GM04503 (cell line): ENCODE measurements at regions not wholly inside any gene's neighbourhood (a gene's known extent, or its start where the extent isn't known, plus 50 kb on each side); places are given as distances from the start of the nearest gene placed in this dataset.
A peak's percentile ranks its signal among the peaks of the same experiment; 100 is the strongest.

Source experiments
- DNase-seq: peaks from one replicate; pipeline ENCODE4 v3.0.0-alpha.2; 2012; ENCODE audit warnings: low read depth

DNA sequence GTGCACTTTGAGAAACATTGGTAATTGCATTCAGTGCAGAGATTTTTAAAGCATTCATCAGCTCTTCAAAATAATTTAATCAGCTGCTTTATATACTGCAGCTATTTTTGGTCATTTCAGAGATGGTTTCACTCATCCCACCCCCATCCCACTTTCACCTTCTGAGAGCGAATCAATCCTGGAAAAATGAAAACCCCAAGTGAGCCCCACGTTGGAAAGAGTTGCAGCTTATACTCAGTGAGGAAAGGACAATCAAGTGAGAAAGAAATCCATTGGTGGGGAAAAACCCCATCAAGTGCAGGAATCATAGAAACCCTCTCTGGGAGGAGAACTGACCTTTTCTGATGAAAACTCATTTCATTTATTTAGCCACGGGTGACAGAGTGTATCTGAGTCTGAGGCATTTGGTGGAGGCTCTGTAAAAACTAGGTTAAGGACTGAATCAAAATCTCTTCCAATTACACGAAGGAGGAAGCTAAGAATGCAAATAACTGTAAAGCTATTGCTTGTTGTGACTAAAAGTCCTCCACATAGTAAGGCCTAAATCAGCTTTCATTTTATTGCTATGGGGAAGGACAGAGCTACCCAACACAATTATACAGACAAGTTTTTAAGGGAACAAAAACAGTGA, 240.4 kb upstream of the PGRMC2 start:
- DNase-seq: no peak

DNA sequence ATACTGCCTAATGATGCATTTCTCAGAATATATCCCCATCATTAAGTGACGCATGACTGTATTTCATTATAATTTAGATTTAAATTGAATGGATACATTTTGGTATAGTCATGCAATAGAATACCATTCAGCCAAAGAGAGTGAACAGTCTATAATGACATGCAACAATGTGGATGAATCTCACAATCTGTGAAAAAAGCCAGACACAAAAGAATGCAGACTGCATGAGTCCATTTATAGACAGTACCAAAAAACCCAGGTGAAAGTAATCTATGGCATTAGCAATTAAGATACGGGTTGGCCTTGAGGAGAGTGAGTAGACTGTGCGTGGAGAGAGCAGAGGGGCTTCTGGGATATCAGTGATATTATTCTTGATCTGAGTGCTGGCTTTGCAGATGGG, 239.7 kb upstream of the PGRMC2 start:
- DNase-seq: no peak

GRCh38 chr4:128525992-128526630, 238.5 kb upstream of the PGRMC2 start:
- DNase-seq: no peak

DNA sequence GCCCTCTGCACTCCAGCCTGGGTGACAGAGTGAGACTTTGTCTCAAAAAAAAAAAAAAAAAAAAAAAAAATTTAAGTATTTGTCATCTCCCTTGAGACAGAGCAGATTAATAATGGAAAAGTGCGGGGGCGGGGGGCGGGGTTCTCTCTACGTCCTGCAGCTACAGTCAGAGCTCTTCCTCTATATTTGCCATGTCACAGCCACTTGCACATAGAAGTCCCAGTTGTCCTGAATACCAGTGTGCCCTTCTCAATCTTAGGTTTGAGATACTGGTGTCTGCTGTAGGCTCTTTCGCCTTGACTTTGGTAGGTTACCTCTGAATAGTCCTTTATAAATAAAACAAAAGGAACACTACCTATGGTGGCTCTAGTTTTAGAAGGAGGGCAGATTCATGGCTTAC, 237.8 kb upstream of the PGRMC2 start:
- DNase-seq: no peak

GRCh38 chr4:128524311-128524710, 236.7 kb upstream of the PGRMC2 start:
- DNase-seq: no peak

DNA sequence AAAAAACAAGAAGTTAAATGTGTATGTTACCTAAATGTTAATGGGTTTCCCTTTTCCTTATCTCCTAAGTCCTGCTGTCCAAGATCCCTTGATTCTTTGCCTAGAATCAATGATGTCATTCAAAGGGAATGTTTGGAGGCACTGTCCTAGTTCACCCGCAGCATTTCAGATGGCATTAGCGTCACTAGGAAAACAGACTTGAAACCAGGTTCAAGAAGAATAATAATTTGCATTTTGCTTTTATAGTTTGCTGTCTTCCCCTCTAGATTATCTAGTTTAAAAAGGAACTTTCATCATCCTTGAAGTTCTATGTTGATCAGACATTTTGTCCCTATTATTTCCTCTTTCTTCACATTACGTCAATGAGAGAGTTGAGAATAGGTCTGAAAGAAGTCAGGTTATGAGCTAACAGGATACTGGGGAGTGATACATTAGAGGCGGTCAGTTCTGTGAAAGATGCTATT, 234.1 kb upstream of the PGRMC2 start:
- DNase-seq: no peak

DNA sequence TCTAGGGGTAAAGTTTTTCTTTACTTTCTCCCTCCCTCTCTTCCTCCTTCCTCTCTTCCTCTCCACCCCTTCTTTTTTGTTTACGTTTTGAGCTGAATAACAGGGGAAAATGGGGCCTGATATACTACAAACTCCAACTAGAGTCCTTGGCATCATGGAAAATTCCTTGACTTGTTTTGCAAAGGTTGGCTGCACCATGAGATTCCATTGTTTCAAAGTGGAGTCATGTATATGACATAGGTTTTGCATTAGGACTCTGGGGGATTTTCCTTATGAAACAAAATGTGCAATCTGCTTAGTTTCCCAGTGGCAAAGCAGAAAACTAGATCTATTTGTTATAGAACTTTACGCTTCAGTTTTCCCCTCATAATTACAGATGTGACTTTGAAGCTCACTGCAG, 233.5 kb upstream of the PGRMC2 start:
- DNase-seq: no peak

GRCh38 chr4:128519163-128519830, 231.7 kb upstream of the PGRMC2 start:
- DNase-seq: no peak

DNA sequence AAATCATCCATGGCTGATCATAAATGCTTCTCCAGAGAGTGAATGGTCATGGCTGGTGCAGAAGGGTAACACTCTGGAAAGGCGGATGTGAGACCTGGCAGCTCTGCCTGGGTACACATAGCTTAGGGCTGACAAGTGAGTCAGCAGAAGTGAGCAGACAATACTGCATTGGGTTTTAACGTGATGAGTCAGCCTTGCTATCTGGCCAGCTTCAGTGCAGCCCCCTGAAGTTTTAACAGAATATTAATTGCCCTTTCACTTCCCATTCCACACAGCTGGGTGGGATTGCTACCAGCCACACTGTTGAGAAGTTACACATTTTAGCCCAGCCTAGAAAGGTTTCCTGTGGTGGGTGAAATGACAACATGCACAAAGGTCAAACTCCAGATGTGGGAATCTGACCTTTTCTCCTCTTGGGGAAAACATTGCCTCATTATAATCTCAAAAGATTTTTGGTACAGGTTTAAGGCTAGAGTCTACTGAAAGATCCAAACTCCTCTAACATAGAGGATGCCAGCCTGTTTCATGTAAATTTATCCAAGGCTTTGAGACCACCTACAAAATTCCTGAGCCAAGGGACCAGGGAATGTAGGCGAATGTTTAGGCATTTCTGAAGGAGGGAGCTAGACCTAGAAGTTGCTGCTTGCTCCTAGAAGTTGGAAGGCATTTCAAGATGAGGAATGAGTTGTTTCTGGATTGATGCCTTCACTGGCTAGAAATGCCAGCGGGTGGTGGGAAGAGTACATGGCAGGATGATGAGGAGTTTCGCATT, 230.3 kb upstream of the PGRMC2 start:
- peak; percentile 85 for DNase-seq

- no peak for DNase-seq
Measured at GRCh38 chr4:128517096-128517738, 229.6 kb upstream of the PGRMC2 start.

- peak; percentile 82 for DNase-seq
Measured at GRCh38 chr4:128516301-128516969, 228.8 kb upstream of the PGRMC2 start.

DNA sequence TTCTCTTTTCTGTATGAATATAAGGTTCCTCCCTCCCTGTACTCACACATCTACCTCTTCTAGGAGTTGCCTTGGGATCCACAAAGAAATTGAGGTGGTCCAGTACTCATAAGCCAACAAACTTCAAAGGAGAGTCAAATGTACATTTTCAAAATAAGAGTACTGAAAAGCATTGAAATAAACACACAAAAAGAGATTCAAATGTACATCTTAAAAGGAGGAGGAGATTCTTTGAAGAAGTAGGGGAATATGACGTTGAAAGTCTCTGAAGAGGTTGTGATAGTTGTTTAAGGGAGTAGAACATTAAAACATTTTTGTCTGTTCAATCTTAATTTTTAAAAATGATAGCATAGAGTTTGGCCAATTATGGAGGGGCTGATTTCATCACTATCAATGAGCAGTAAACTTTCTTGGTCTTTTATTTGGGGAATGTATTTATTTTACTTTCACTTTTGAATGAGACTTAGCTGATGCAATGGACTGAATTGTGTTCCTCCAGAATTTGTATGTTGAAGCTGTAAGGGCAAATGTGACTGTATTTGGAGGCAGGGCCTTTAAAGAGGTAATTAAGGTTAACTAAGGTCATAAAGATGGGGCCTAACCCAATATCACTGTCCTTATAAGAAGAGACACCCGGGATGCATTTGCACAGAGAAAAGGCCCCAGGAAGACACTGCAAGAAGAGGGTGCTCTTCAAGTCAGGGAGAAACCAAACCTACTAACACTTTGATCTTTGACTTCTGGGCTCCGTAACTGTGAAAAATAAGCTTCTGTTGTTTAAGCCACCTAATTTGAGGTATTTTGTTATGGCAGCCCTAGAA, 226.3 kb upstream of the PGRMC2 start:
- no peak for DNase-seq

- no peak for DNase-seq
Measured at GRCh38 chr4:128512767-128513322, 225.2 kb upstream of the PGRMC2 start.

GRCh38 chr4:128512161-128512560, 224.5 kb upstream of the PGRMC2 start:
- no peak for DNase-seq

DNA sequence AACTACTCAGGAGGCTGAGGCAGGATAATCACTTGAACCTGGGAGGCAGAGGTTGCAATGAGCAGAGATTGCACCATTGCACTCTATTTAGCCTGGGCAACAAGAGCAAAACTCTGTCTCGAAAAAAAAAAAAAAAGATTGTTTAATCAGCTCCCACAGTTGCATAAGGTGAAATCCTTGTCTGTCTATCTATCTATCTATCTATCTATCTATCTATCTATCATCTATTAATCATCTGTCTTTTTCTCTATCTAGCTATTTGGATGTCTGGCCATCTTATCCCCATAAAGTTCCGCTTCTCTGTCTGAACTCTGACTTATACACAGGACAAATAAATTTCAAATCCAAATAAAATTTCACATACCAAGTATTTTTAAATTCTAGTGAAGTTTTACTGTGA, 223.2 kb upstream of the PGRMC2 start:
- DNase-seq: no peak

GRCh38 chr4:128502818-128503527, 215.4 kb upstream of the PGRMC2 start:
- no peak for DNase-seq

DNA sequence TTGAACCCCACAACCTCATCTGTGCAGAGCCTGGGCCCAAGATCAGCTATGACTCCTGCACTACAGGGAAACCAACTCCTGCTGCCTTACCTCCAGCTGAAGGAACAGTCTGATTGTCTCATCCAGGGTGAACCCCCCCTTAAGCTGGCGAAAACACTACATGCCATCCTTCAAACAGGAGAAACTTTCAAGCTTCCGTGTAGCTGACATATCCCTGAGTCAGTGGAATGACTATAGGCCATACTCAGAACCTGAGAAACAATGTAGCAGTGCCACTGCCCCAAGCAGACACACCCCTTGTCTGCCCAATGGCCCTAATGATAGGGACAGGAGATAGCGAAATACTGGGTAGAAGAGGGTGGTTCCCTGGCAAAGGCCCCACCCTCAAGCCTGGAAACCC, 213.6 kb upstream of the PGRMC2 start:
- DNase-seq: no peak

DNA sequence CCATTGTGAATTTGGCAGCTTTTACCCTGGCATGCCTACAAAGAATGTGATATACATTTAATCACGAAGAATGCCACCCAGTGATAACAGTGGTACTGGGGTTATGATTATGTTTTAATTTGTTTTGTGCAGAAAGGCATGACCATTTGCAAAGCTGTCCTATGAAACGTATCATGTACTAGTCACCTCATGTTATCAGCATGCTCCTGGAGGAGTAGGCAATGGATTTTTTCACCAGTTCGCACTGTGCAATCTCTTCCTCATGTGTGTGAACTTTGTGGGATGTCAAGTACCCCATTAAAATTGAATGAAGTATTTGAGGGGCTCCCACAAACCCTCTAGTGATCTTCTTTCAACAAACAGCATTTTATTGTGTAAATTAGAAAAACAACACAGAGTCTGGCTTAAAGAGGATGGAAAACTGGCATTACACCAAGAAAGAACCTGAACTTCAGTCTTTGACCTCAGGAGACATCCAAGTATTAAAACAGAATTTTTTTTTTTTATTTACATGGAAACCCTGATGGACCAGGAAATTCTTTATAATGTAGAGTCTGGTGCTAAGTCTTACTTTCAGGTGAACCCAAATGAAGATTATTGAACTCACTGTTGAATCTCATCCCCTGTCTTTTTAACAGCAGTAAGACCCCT, 200.6 kb upstream of the PGRMC2 start:
- DNase-seq: no peak

- no peak for DNase-seq
Measured at GRCh38 chr4:128484896-128485295, 197.3 kb upstream of the PGRMC2 start.
